SK-N-SH (cell line): ENCODE measurements at regions not wholly inside any gene's neighbourhood (a gene's known extent, or its start where the extent isn't known, plus 50 kb on each side); places are given as distances from the start of the nearest gene placed in this dataset.

Experiments
- CHD2 ChIP-seq: fragments of 150-350 bp; IDR thresholded peaks from 2 replicates; pipeline ENCODE4 v1.6.1; 2018; ENCODE audit warnings: low read length; ENCODE audit not compliant: partially characterized antibody
- FOXM1 ChIP-seq: IDR thresholded peaks from 2 replicates; pipeline ENCODE4 v1.4.0; 2012; ENCODE audit warnings: low read depth, mild to moderate bottlenecking
- JUND ChIP-seq: IDR thresholded peaks from 2 replicates; pipeline ENCODE4 v1.4.0; 2012
- POLR2AphosphoS5 ChIP-seq: IDR thresholded peaks from 2 replicates; pipeline ENCODE4 v1.6.1; 2012; ENCODE audit warnings: low read depth, low read length
- TF ChIP-seq, protein P1 (sequence below): fragments of 200-600 bp; sonication (generic); IDR thresholded peaks from 2 replicates; pipeline ENCODE4 v1.6.1; 2017; ENCODE audit warnings: antibody characterized with exemption, mild to moderate bottlenecking, moderate library complexity

GRCh38 chr6:71385111-71385822 is 96.7 kb downstream of the OGFRL1 start:
- TF ChIP-seq FOXM1 = no peak
- TF ChIP-seq, protein P1, sequence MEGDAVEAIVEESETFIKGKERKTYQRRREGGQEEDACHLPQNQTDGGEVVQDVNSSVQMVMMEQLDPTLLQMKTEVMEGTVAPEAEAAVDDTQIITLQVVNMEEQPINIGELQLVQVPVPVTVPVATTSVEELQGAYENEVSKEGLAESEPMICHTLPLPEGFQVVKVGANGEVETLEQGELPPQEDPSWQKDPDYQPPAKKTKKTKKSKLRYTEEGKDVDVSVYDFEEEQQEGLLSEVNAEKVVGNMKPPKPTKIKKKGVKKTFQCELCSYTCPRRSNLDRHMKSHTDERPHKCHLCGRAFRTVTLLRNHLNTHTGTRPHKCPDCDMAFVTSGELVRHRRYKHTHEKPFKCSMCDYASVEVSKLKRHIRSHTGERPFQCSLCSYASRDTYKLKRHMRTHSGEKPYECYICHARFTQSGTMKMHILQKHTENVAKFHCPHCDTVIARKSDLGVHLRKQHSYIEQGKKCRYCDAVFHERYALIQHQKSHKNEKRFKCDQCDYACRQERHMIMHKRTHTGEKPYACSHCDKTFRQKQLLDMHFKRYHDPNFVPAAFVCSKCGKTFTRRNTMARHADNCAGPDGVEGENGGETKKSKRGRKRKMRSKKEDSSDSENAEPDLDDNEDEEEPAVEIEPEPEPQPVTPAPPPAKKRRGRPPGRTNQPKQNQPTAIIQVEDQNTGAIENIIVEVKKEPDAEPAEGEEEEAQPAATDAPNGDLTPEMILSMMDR = no peak
- TF ChIP-seq POLR2AphosphoS5 = no peak
- TF ChIP-seq CHD2 = no peak
- no peak for TF ChIP-seq JUND
